DND-41 (cell line): ENCODE measurements at regions not wholly inside any gene's neighbourhood (a gene's known extent, or its start where the extent isn't known, plus 50 kb on each side); places are given as distances from the start of the nearest gene placed in this dataset.

Experiments
- ATAC-seq: fragments of 200-7000 bp; cut with Tn5 transposase; 3 replicates; pipeline ENCODE4 v1.9.1; 2021; ENCODE audit warnings: low read depth; ENCODE audit not compliant: insufficient read depth
- DNase-seq: peaks from one replicate; pipeline ENCODE4 v3.0.0-alpha.2; 2020
- H2AFZ ChIP-seq: 2 replicates; pipeline ENCODE4 v1.6.0; 2012; ENCODE audit warnings: low read depth, low read length
- H3K27ac ChIP-seq: 2 replicates; pipeline ENCODE4 v1.5.1; 2012; ENCODE audit warnings: low read length, inconsistent platforms
- H3K27me3 ChIP-seq: fragments of 200-600 bp; sonication (generic); 2 replicates; pipeline ENCODE4 v1.6.0; 2012; ENCODE audit warnings: low read length, mild to moderate bottlenecking, inconsistent platforms; ENCODE audit not compliant: insufficient read depth, poor library complexity
- H3K36me3 ChIP-seq: 2 replicates; pipeline ENCODE4 v1.5.1; 2012; ENCODE audit warnings: low read length, inconsistent platforms; ENCODE audit not compliant: insufficient read depth
- H3K4me1 ChIP-seq: 2 replicates; pipeline ENCODE4 v1.5.1; 2012; ENCODE audit warnings: mild to moderate bottlenecking, low read length; ENCODE audit not compliant: insufficient read depth
- H3K4me2 ChIP-seq: 2 replicates; pipeline ENCODE4 v1.6.0; 2012; ENCODE audit warnings: mild to moderate bottlenecking, moderate library complexity, low read length, inconsistent platforms; ENCODE audit not compliant: insufficient read depth
- H3K4me3 ChIP-seq, 2 experiments: fragments of 200-600 bp in 1 of 2; shearing (Covaris generic) in 1 of 2; 2 replicates each; pipeline ENCODE4 v1.5.1; 2012 to 2016; ENCODE audit warnings: inconsistent platforms in 2 of 2, low read length in 2 of 2, mild to moderate bottlenecking in 2 of 2, low read depth in 1 of 2, moderate library complexity in 1 of 2
- H3K79me2 ChIP-seq: 2 replicates; pipeline ENCODE4 v1.6.0; 2012; ENCODE audit warnings: low read length, inconsistent platforms; ENCODE audit not compliant: insufficient read depth
- H3K9ac ChIP-seq: 2 replicates; pipeline ENCODE4 v1.6.0; 2012; ENCODE audit warnings: low read depth, mild to moderate bottlenecking, inconsistent platforms, low read length, moderate library complexity
- H3K9me3 ChIP-seq: 2 replicates; pipeline ENCODE4 v1.5.1; 2012; ENCODE audit warnings: low read length, moderate library complexity, mild to moderate bottlenecking, inconsistent platforms; ENCODE audit not compliant: insufficient read depth, severe bottlenecking
- H4K20me1 ChIP-seq: 2 replicates; pipeline ENCODE4 v1.6.0; 2012; ENCODE audit warnings: low read length; ENCODE audit not compliant: insufficient read depth
- EZH2 ChIP-seq: IDR thresholded peaks from 3 replicates; pipeline ENCODE4 v1.6.1; 2012; ENCODE audit warnings: borderline replicate concordance, low read depth, mild to moderate bottlenecking, moderate library complexity, low read length, inconsistent platforms; ENCODE audit not compliant: severe bottlenecking
- TF ChIP-seq, protein P1 (sequence below): IDR thresholded peaks from 2 replicates; pipeline ENCODE4 v1.5.1; 2012; ENCODE audit warnings: borderline replicate concordance, low read length, moderate library complexity, mild to moderate bottlenecking; ENCODE audit not compliant: poor library complexity, severe bottlenecking; ENCODE audit errors: extremely low read depth

DNA sequence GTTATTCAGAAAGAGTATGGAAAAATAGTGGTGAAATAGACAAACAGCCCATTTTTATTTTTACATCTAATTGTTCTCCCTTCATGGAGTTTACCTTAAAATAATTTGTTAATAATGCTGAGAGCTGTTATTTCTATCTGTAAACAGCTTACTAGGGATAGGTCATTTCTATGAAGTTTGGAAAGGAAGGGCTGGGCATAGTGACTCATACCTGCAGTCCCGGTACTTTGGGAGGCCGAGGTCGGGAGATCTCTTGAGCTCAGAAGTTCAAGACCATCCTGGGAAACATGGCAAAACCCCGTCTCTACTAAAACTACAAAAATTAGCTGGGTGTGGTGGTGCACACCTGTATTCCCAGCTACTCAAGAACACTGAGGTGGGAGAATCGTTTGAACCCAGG, 624.3 kb upstream of the LMCD1 start:
- no peaks in the 10 kb centered on the region for H3K79me2 ChIP-seq
- ATAC-seq = no peak
- no peak for TF ChIP-seq EZH2
- TF ChIP-seq, protein P1, sequence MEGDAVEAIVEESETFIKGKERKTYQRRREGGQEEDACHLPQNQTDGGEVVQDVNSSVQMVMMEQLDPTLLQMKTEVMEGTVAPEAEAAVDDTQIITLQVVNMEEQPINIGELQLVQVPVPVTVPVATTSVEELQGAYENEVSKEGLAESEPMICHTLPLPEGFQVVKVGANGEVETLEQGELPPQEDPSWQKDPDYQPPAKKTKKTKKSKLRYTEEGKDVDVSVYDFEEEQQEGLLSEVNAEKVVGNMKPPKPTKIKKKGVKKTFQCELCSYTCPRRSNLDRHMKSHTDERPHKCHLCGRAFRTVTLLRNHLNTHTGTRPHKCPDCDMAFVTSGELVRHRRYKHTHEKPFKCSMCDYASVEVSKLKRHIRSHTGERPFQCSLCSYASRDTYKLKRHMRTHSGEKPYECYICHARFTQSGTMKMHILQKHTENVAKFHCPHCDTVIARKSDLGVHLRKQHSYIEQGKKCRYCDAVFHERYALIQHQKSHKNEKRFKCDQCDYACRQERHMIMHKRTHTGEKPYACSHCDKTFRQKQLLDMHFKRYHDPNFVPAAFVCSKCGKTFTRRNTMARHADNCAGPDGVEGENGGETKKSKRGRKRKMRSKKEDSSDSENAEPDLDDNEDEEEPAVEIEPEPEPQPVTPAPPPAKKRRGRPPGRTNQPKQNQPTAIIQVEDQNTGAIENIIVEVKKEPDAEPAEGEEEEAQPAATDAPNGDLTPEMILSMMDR = no peak
- peaks cover 3% of the 10 kb centered on the region for H3K27me3 ChIP-seq
- H2AFZ ChIP-seq = no peak overlapping the region
- no peak overlapping the region for H3K4me3 ChIP-seq
- H3K27ac ChIP-seq = no peak overlapping the region
- no peak for DNase-seq
- H3K4me2 ChIP-seq = peak overlapping the region; percentile 25; the same call in 1 of the 2 replicates
- no peak overlapping the region for H3K9ac ChIP-seq
- H3K9me3 ChIP-seq = no peaks in the 10 kb centered on the region
- no peaks in the 10 kb centered on the region for H4K20me1 ChIP-seq
- peaks cover 15% of the 10 kb centered on the region for H3K4me1 ChIP-seq
- H3K36me3 ChIP-seq = no peaks in the 10 kb centered on the region

DNA sequence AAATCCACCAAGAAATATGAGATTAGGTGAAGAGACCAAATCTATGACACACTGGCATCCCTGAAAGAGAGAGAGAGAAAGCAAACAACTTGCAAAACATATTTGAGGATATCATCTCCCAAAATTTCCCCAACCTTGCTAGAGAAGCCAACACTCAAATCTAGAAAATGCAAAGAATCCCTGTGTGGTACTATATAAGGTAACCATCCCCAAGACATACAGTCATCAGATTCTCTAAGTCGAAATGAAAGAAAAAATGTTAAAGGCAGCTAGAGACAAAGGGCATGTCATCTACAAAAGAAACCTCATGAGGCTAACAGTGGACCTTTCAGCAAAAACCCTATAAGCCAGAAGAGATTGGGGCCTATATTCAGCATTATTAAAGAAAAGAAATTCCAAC, 622.1 kb upstream of the LMCD1 start:
- H3K9ac ChIP-seq = no peak overlapping the region
- DNase-seq (no peak), ATAC-seq (no peak)
- no peaks in the 10 kb centered on the region for H3K9me3 ChIP-seq
- no peak overlapping the region for H3K4me3 ChIP-seq
- peaks cover 3% of the 10 kb centered on the region for H3K27me3 ChIP-seq
- H4K20me1 ChIP-seq = no peaks in the 10 kb centered on the region
- H3K79me2 ChIP-seq = no peaks in the 10 kb centered on the region
- H3K4me1 ChIP-seq = peaks cover 15% of the 10 kb centered on the region
- no peak overlapping the region for H3K4me2 ChIP-seq
- no peak overlapping the region for H2AFZ ChIP-seq
- TF ChIP-seq, protein P1 = no peak
- H3K36me3 ChIP-seq = no peaks in the 10 kb centered on the region
- H3K27ac ChIP-seq = no peak overlapping the region

GRCh38 chr3:7881946-7882345, 619.7 kb upstream of the LMCD1 start:
- ATAC-seq (no peak), DNase-seq (no peak)
- no peaks in the 10 kb centered on the region for H3K79me2 ChIP-seq
- H3K4me3 ChIP-seq = no peak overlapping the region
- peaks cover 3% of the 10 kb centered on the region for H3K27me3 ChIP-seq
- no peak overlapping the region for H3K9ac ChIP-seq
- H3K36me3 ChIP-seq = no peaks in the 10 kb centered on the region
- H3K4me2 ChIP-seq = no peak overlapping the region
- no peaks in the 10 kb centered on the region for H3K9me3 ChIP-seq
- no peaks in the 10 kb centered on the region for H4K20me1 ChIP-seq
- no peak overlapping the region for H3K27ac ChIP-seq
- H3K4me1 ChIP-seq = peaks cover 8% of the 10 kb centered on the region
- H2AFZ ChIP-seq = no peak overlapping the region
- TF ChIP-seq EZH2 = no peak
- TF ChIP-seq, protein P1 = no peak

DNA sequence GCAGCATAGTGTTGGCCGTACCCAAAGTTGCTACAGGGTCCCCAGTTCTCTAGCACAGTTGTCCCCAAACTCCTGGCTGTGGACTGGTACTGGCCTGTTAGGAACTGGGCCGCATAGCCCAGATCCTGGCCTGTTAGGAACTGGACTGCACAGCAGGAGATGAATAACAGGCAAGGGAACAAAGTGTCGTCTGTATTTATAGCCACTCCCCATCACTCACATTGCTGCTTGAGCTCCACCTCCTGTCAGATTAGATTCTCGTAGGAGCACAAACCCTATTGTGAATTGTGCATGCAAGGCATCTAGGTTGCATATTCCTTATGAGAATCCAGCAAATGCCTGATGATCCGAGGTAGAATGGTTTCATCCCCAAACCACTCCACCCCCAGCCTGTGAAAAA, 604.0 kb upstream of the LMCD1 start:
- ATAC-seq = no peak
- no peak overlapping the region for H3K27ac ChIP-seq
- no peaks in the 10 kb centered on the region for H3K27me3 ChIP-seq
- DNase-seq = no peak
- TF ChIP-seq, protein P1 = no peak
- no peak for TF ChIP-seq EZH2
- no peaks in the 10 kb centered on the region for H4K20me1 ChIP-seq
- H3K4me1 ChIP-seq = no peaks in the 10 kb centered on the region
- H2AFZ ChIP-seq = no peak overlapping the region
- no peaks in the 10 kb centered on the region for H3K9me3 ChIP-seq
- H3K4me3 ChIP-seq = no peak overlapping the region
- no peak overlapping the region for H3K4me2 ChIP-seq
- H3K79me2 ChIP-seq = no peaks in the 10 kb centered on the region
- H3K36me3 ChIP-seq = no peaks in the 10 kb centered on the region
- H3K9ac ChIP-seq = no peak overlapping the region
